ENCODE measurements at regions not wholly inside any gene's neighbourhood (a gene's known extent, or its start where the extent isn't known, plus 50 kb on each side); places are given as distances from the start of the nearest gene placed in this dataset.

- TF ChIP-seq EP300 (IDR thresholded peaks at IDR 0.05; ENCODE audit: borderline replicate concordance), result no peak
- TF ChIP-seq YY1 (IDR thresholded peaks at IDR 0.05; ENCODE audit: low read depth), result no peak
- no peak for TF ChIP-seq TAF1 (IDR thresholded peaks at IDR 0.05; ENCODE audit: low read depth)
- no peak for TF ChIP-seq CEBPB (IDR thresholded peaks at IDR 0.05)
- TF ChIP-seq FOXM1 (IDR thresholded peaks at IDR 0.05; ENCODE audit: borderline replicate concordance, low read depth), result no peak
- TF ChIP-seq, protein P1, sequence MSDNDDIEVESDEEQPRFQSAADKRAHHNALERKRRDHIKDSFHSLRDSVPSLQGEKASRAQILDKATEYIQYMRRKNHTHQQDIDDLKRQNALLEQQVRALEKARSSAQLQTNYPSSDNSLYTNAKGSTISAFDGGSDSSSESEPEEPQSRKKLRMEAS (IDR thresholded peaks at IDR 0.05), result no peak
- TF ChIP-seq TEAD4 (IDR thresholded peaks at IDR 0.05), result no peak
- TF ChIP-seq CREB1 (IDR thresholded peaks at IDR 0.05; ENCODE audit: low read depth), result no peak
These were observed 380.0 kb upstream of the XYLT1 start for GRCh38 chr16:17850581-17851250.

All from Ishikawa (cell line).